Loucy (cell line): ENCODE measurements at regions not wholly inside any gene's neighbourhood (a gene's known extent, or its start where the extent isn't known, plus 50 kb on each side); places are given as distances from the start of the nearest gene placed in this dataset.

ENCODE experiments used
- CTCF ChIP-seq: fragments of 200-600 bp; sonication (generic); conservative IDR thresholded peaks from 2 replicates; pipeline ENCODE4 v1.5.1; 2014; ENCODE audit warnings: mild to moderate bottlenecking, antibody characterized with exemption, low read length
- EZH2phosphoT487 ChIP-seq: fragments of 200-600 bp; IDR thresholded peaks from 2 replicates; pipeline ENCODE4 v1.6.1; 2018; ENCODE audit warnings: antibody characterized with exemption, mild to moderate bottlenecking, moderate library complexity, borderline replicate concordance

GRCh38 chr7:41877118-41877517, 174.2 kb upstream of the INHBA start:
- TF ChIP-seq CTCF (no peak), EZH2phosphoT487 (no peak)
